K562 (cell line): ENCODE measurements at regions not wholly inside any gene's neighbourhood (a gene's known extent, or its start where the extent isn't known, plus 50 kb on each side); places are given as distances from the start of the nearest gene placed in this dataset.

Experiments
- ATF1 ChIP-seq, 2 experiments: fragments of 450-650 bp in 1 of 2; IDR thresholded peaks; 2 replicates each; pipeline ENCODE4 v1.6.1; 2016; ENCODE audit warnings: missing compliant biosample characterization in 1 of 2, missing genetic modification characterization in 1 of 2
- CAMTA2 ChIP-seq: fragments of 250-450 bp; sonication (Bioruptor Pico); conservative IDR thresholded peaks from 2 replicates; pipeline ENCODE4 v1.5.1; 2022
- FOS ChIP-seq: IDR thresholded peaks from 3 replicates; pipeline ENCODE4 v1.6.1; 2011; ENCODE audit not compliant: insufficient read length; ENCODE audit errors: extremely low read depth
- KAT2B ChIP-seq: IDR thresholded peaks from one replicate; pipeline ENCODE4 v1.6.1; 2012; ENCODE audit warnings: low read depth, mild to moderate bottlenecking, control low read depth, inconsistent platforms, low read length, moderate library complexity
- MXI1 ChIP-seq: IDR thresholded peaks from 2 replicates; pipeline ENCODE4 v1.6.1; 2011; ENCODE audit warnings: low read depth, mild to moderate bottlenecking, improper control_type of control experiment, low read length
- POLR2AphosphoS5 ChIP-seq: IDR thresholded peaks from 2 replicates; pipeline ENCODE4 v1.6.1; 2011; ENCODE audit warnings: mild to moderate bottlenecking, low read depth, low read length, moderate library complexity; ENCODE audit not compliant: control insufficient read depth, insufficient read depth
- PTTG1 ChIP-seq: fragments of 450-650 bp; IDR thresholded peaks from 2 replicates; pipeline ENCODE4 v1.6.1; 2016; ENCODE audit warnings: low read depth, mild to moderate bottlenecking, missing genetic modification characterization, missing compliant biosample characterization
- RBM15 ChIP-seq: fragments of 200-400 bp; formaldehyde crosslinking; IDR thresholded peaks from 2 replicates; pipeline ENCODE4 v1.6.1; 2018; ENCODE audit warnings: mild to moderate bottlenecking, low read length, moderate library complexity; ENCODE audit not compliant: insufficient read depth
- SMARCA5 ChIP-seq: fragments of 450-650 bp; IDR thresholded peaks from 2 replicates; pipeline ENCODE4 v1.6.1; 2016
- ZNF124 ChIP-seq: sonication (generic); formaldehyde crosslinking; IDR thresholded peaks from 2 replicates; pipeline ENCODE4 v1.8.1; 2022; ENCODE audit warnings: missing genetic modification reagents
- TF ChIP-seq, protein P1 (sequence below), 3 experiments: IDR thresholded peaks in 2 of 3; conservative IDR thresholded peaks in 1 of 3; 2 replicates each; pipeline ENCODE4 v1.5.1; 2011 to 2012; ENCODE audit warnings: low read length in 3 of 3, mild to moderate bottlenecking in 3 of 3, control low read depth in 2 of 3, improper control_type of control experiment in 1 of 3, inconsistent platforms in 1 of 3, low read depth in 1 of 3, mixed read lengths in 1 of 3, moderate library complexity in 1 of 3; ENCODE audit not compliant: insufficient read depth in 2 of 3

DNA sequence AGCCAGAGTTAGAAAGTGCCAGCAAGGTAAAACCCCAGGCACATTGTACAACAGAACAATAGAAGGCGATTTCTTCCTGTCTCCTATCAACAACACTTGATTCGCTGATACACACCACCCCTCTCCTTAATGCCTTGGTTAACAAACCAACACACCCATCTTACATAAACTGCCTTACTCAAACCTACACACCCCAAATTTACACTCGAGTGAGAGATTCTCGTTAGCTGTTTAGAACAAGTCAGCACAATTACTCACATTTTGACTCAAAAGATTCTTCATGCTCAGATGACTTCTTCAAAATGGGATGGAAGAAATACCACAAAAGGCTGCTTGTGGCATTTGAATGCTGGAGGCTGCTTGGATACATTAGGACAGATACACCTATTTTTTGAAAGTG is 80.0 kb upstream of the FOXQ1 start:
- TF ChIP-seq ZNF124 (CRISPR knock-in tag) (no peak), MXI1 (no peak), POLR2AphosphoS5 (no peak), SMARCA5 (no peak), RBM15 (no peak), PTTG1 (tag) (no peak), FOS (no peak), CAMTA2 (no peak), ATF1 (CRISPR knock-in tag; IDR thresholded peaks at IDR 0.05) (no peak), ATF1 (tag; IDR thresholded peaks at IDR 0.05) (no peak), KAT2B (no peak)
- TF ChIP-seq, protein P1, sequence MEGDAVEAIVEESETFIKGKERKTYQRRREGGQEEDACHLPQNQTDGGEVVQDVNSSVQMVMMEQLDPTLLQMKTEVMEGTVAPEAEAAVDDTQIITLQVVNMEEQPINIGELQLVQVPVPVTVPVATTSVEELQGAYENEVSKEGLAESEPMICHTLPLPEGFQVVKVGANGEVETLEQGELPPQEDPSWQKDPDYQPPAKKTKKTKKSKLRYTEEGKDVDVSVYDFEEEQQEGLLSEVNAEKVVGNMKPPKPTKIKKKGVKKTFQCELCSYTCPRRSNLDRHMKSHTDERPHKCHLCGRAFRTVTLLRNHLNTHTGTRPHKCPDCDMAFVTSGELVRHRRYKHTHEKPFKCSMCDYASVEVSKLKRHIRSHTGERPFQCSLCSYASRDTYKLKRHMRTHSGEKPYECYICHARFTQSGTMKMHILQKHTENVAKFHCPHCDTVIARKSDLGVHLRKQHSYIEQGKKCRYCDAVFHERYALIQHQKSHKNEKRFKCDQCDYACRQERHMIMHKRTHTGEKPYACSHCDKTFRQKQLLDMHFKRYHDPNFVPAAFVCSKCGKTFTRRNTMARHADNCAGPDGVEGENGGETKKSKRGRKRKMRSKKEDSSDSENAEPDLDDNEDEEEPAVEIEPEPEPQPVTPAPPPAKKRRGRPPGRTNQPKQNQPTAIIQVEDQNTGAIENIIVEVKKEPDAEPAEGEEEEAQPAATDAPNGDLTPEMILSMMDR (IDR thresholded peaks at IDR 0.05 in 2 of 3, conservative IDR thresholded peaks at IDR 0.05 in 1 of 3; ENCODE audit: insufficient read depth in 2 of 3, low read depth in 1 of 3, low read length in 3 of 3), result no peak
